HEK293T (cell line): ENCODE measurements at regions not wholly inside any gene's neighbourhood (a gene's known extent, or its start where the extent isn't known, plus 50 kb on each side); places are given as distances from the start of the nearest gene placed in this dataset.

ENCODE experiments used
- CTCF ChIA-PET: fragments of 350-600 bp; formaldehyde crosslinking; extraction: SDS; loops from one replicate; lab custom pipeline; 2021; ENCODE audit warnings: antibody characterized with exemption, inconsistent platforms; lab: Yijun Ruan, JAX
- POLR2A ChIA-PET: fragments of 350-600 bp; formaldehyde crosslinking; extraction: SDS; loops from one replicate; lab custom pipeline; 2020; ENCODE audit warnings: antibody characterized with exemption, inconsistent platforms; lab: Yijun Ruan, JAX
- DNase-seq: peaks from one replicate; pipeline ENCODE4 v3.0.0; 2012; ENCODE audit warnings: mixed read lengths; ENCODE audit errors: extremely low spot score
- ARNT ChIP-seq: fragments of 450-650 bp; IDR thresholded peaks from 2 replicates; pipeline ENCODE4 v1.6.1; 2017; ENCODE audit warnings: mild to moderate bottlenecking
- BHLHE40 ChIP-seq: fragments of 450-650 bp; IDR thresholded peaks from 2 replicates; pipeline ENCODE4 v1.6.1; 2016; ENCODE audit warnings: mild to moderate bottlenecking, moderate library complexity, borderline replicate concordance
- CTBP1 ChIP-seq: fragments of 450-650 bp; IDR thresholded peaks from 2 replicates; pipeline ENCODE4 v1.6.1; 2016; ENCODE audit warnings: borderline replicate concordance
- ELF4 ChIP-seq: fragments of 450-650 bp; IDR thresholded peaks from 2 replicates; pipeline ENCODE4 v1.6.1; 2017; ENCODE audit warnings: antibody characterized with exemption
- FOXA1 ChIP-seq: fragments of 450-650 bp; IDR thresholded peaks from 2 replicates; pipeline ENCODE4 v1.6.1; 2016; ENCODE audit warnings: mild to moderate bottlenecking
- FOXK2 ChIP-seq: fragments of 450-650 bp; IDR thresholded peaks from 2 replicates; pipeline ENCODE4 v1.6.1; 2016; ENCODE audit warnings: mild to moderate bottlenecking
- FOXM1 ChIP-seq: fragments of 450-650 bp; IDR thresholded peaks from 2 replicates; pipeline ENCODE4 v1.6.1; 2017; ENCODE audit warnings: mild to moderate bottlenecking, borderline replicate concordance
- HDGF ChIP-seq: fragments of 450-650 bp; IDR thresholded peaks from 2 replicates; pipeline ENCODE4 v1.6.1; 2017; ENCODE audit warnings: antibody characterized with exemption, borderline replicate concordance
- L3MBTL2 ChIP-seq: fragments of 450-650 bp; conservative IDR thresholded peaks from 2 replicates; pipeline ENCODE4 v1.6.1; 2016; ENCODE audit warnings: mild to moderate bottlenecking
- LEF1 ChIP-seq: fragments of 450-650 bp; IDR thresholded peaks from 2 replicates; pipeline ENCODE4 v1.6.1; 2017; ENCODE audit warnings: mild to moderate bottlenecking, borderline replicate concordance
- NFRKB ChIP-seq: fragments of 450-650 bp; IDR thresholded peaks from 2 replicates; pipeline ENCODE4 v1.6.1; 2016; ENCODE audit warnings: mild to moderate bottlenecking, moderate library complexity
- PKNOX1 ChIP-seq: fragments of 450-650 bp; IDR thresholded peaks from 2 replicates; pipeline ENCODE4 v1.6.1; 2016
- SP1 ChIP-seq: fragments of 450-650 bp; IDR thresholded peaks from 2 replicates; pipeline ENCODE4 v1.6.1; 2017
- SUZ12 ChIP-seq: fragments of 450-650 bp; IDR thresholded peaks from 2 replicates; pipeline ENCODE4 v1.6.1; 2016; ENCODE audit warnings: mild to moderate bottlenecking
- TARDBP ChIP-seq: fragments of 450-650 bp; IDR thresholded peaks from 2 replicates; pipeline ENCODE4 v1.6.1; 2016
- ZNF384 ChIP-seq: fragments of 450-650 bp; IDR thresholded peaks from 2 replicates; pipeline ENCODE4 v1.6.1; 2016

DNA sequence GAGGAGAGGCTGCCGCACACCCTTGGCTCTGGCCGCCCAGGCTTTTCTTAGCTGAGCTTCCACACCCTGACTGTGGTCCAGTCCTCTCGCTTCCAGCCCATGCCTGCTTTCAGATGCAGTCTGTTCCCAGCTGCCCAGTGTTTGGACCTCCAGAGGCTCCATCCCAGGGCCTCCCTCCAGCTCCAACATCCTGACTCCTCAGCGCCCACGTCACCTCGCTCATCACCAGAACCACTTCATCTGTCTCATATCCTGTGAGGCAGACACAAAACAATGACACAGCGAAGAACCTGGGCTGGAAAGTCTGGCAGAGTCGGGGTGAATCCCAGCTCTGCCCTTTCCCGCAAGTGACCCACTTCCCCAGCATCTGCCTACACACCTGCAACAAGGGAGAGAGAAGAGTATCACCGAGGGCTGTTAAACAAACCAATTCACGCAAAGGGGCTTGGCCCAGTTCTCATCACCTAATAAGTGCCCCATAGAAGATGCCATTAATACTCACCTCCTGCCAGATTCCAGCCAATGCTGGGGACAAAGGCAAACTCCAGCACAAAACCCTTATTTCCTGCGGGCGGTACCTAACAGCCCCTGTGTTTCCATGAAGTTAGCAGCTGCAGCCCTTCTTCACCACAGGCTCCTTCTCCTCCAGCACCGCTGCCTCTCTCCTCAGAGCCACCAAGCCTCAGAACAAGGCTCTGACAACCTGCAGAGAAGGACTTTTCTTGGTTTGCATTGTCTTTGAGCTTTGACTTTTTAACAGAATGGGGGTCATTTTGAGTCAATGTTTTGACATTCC lies 133.4 kb upstream of the CDH4 start:
- CTCF ChIA-PET = no interaction called here
- TF ChIP-seq ARNT (no peak), HDGF (no peak), ZNF384 (no peak), PKNOX1 (no peak), SP1 (no peak), FOXK2 (no peak), TARDBP (no peak), ELF4 (no peak), BHLHE40 (no peak), LEF1 (no peak), FOXA1 (no peak), CTBP1 (no peak), L3MBTL2 (no peak), NFRKB (no peak), FOXM1 (no peak), SUZ12 (no peak)
- POLR2A ChIA-PET = no interaction called here
- no peak for DNase-seq

GRCh38 chr20:61119273-61119672 lies 132.8 kb upstream of the CDH4 start:
- no peak for TF ChIP-seq TARDBP
- no peak for TF ChIP-seq ELF4
- TF ChIP-seq FOXM1 = no peak
- TF ChIP-seq BHLHE40 = no peak
- TF ChIP-seq HDGF = no peak
- no peak for TF ChIP-seq ARNT
- TF ChIP-seq FOXA1 = no peak
- TF ChIP-seq SUZ12 = no peak
- no peak for TF ChIP-seq FOXK2
- TF ChIP-seq LEF1 = no peak
- TF ChIP-seq NFRKB = no peak
- TF ChIP-seq ZNF384 = no peak
- no peak for TF ChIP-seq L3MBTL2
- TF ChIP-seq PKNOX1 = no peak
- TF ChIP-seq CTBP1 = no peak
- TF ChIP-seq SP1 = no peak
- no peak for DNase-seq
- CTCF ChIA-PET = no interaction called here
- POLR2A ChIA-PET = no interaction called here

DNA sequence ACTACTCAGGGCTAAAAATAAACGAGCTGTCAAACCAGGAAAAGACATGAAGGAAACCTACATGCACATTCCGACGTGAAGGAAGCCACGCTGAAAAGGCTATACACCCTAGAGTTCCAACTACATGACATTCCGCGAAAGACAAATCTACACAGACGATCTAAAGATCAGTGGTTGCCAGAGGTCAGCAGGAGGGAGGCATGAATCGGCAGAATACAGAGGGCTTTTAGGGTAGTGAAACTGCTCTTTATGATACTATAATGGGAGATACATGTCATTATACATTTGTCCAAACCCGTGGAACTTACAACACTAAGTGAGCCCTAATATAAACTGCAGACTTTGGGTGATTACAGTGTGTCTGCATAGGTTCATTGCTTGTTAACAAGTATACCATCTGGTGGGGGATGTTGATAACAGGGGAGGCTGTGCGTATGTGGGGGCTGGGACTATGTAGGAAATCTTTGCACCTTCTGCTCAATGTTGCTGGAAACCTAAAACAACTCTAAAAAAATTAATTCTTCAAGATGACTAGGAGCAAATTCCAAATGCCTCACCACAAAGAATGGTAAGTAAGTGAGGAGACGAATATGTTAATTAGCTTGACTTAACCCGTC lies 132.2 kb upstream of the CDH4 start:
- CTCF ChIA-PET = no interaction called here
- no peak for DNase-seq
- POLR2A ChIA-PET = no interaction called here
- TF ChIP-seq CTBP1 (no peak), BHLHE40 (no peak), FOXK2 (no peak), FOXA1 (no peak), ARNT (no peak)

GRCh38 chr20:61120595-61121515 lies 131.2 kb upstream of the CDH4 start:
- DNase-seq = no peak
- ChIA-PET CTCF (no interaction called here), POLR2A (no interaction called here)
- TF ChIP-seq SP1 (no peak), ELF4 (no peak), L3MBTL2 (no peak), PKNOX1 (no peak), FOXM1 (no peak), FOXK2 (no peak), BHLHE40 (no peak), ZNF384 (no peak), HDGF (no peak), LEF1 (no peak), FOXA1 (no peak), TARDBP (no peak), SUZ12 (no peak)

- CTCF ChIA-PET = no interaction called here
- POLR2A ChIA-PET = no interaction called here
- TF ChIP-seq TARDBP (no peak), SUZ12 (no peak), ZNF384 (no peak), HDGF (no peak), ARNT (no peak), L3MBTL2 (no peak), PKNOX1 (no peak), FOXM1 (no peak), NFRKB (no peak), LEF1 (no peak), SP1 (no peak), FOXA1 (no peak), CTBP1 (no peak), ELF4 (no peak), FOXK2 (no peak), BHLHE40 (no peak)
- no peak for DNase-seq
Measured at GRCh38 chr20:61121661-61122060, 130.4 kb upstream of the CDH4 start.
